ENCODE measurements at regions not wholly inside any gene's neighbourhood (a gene's known extent, or its start where the extent isn't known, plus 50 kb on each side); places are given as distances from the start of the nearest gene placed in this dataset.

DNA sequence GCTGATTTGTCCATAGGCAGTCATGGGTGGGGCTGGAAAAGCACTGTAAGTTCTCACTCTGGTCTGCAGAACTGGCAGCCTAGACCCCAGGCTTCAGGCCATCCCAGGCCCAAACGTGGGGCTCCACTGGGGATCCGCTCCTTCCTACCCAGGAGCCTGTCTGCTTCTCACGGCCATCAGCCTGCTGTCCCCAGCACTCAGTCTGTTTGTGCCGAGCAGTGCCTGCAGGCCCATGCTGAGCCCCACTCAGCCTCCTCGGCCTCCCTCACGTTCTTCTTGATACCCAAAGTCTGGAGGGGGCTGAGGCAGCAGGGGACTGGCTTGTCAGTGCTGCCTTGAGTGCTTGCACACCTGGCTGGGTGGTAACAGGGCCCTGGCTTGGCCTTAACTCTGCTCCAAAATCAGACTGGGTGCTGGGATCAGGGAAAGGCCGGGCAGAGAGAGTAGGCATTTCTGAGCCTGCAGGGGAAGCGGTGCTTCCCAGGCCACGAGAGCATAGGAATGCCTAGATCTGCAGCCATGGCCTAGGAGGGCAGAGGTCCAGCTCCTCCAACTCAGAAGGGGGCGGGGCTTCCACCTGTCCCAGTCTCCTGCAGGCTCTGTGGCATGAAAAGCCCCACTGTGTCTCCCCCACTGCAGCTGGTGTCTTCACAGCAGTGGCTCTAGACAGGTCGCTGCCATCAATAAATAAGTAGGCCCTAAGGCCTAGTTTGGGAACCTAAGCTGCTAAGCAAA, 772.4 kb upstream of the FBXO33 start:
- H3K79me2 ChIP-seq (replicated peaks; ENCODE audit: insufficient read depth, low read length), result no peaks in the 10 kb centered on the region
- no peaks in the 10 kb centered on the region for H3K36me3 ChIP-seq (ENCODE audit: insufficient read depth, low read length)
- no peak overlapping the region for H3K4me2 ChIP-seq (ENCODE audit: low read length)
- no peaks in the 10 kb centered on the region for H3F3A ChIP-seq (ENCODE audit: insufficient read depth, low read length, poor library complexity, severe bottlenecking)
- H4K20me1 ChIP-seq (ENCODE audit: insufficient read depth), result no peaks in the 10 kb centered on the region
- no peaks in the 10 kb centered on the region for H3K9me2 ChIP-seq (ENCODE audit: insufficient read depth, low read length)
- H3K9ac ChIP-seq (ENCODE audit: low read length), result no peak overlapping the region
- peaks cover 4% of the 10 kb centered on the region for H3K9me3 ChIP-seq (ENCODE audit: low read length)
- H3K27me3 ChIP-seq (ENCODE audit: insufficient read depth, low read depth, low read length), result no peaks in the 10 kb centered on the region
- TF ChIP-seq EP300 (conservative IDR thresholded peaks at IDR 0.05; ENCODE audit: poor library complexity, severe bottlenecking) (no peak), CTCF (IDR thresholded peaks at IDR 0.05; ENCODE audit: poor library complexity, severe bottlenecking) (no peak), MXI1 (conservative IDR thresholded peaks at IDR 0.05; ENCODE audit: poor library complexity, severe bottlenecking) (no peak), SMC3 (conservative IDR thresholded peaks at IDR 0.05; ENCODE audit: poor library complexity) (no peak), POLR2AphosphoS5 (IDR thresholded peaks at IDR 0.05) (no peak), EZH2 (IDR thresholded peaks at IDR 0.05; ENCODE audit: borderline replicate concordance, insufficient read depth, low read length, poor library complexity, severe bottlenecking) (no peak), TAF1 (IDR thresholded peaks at IDR 0.05; ENCODE audit: low read depth) (no peak), RAD21 (conservative IDR thresholded peaks at IDR 0.05) (no peak)
- TF ChIP-seq, protein P1, sequence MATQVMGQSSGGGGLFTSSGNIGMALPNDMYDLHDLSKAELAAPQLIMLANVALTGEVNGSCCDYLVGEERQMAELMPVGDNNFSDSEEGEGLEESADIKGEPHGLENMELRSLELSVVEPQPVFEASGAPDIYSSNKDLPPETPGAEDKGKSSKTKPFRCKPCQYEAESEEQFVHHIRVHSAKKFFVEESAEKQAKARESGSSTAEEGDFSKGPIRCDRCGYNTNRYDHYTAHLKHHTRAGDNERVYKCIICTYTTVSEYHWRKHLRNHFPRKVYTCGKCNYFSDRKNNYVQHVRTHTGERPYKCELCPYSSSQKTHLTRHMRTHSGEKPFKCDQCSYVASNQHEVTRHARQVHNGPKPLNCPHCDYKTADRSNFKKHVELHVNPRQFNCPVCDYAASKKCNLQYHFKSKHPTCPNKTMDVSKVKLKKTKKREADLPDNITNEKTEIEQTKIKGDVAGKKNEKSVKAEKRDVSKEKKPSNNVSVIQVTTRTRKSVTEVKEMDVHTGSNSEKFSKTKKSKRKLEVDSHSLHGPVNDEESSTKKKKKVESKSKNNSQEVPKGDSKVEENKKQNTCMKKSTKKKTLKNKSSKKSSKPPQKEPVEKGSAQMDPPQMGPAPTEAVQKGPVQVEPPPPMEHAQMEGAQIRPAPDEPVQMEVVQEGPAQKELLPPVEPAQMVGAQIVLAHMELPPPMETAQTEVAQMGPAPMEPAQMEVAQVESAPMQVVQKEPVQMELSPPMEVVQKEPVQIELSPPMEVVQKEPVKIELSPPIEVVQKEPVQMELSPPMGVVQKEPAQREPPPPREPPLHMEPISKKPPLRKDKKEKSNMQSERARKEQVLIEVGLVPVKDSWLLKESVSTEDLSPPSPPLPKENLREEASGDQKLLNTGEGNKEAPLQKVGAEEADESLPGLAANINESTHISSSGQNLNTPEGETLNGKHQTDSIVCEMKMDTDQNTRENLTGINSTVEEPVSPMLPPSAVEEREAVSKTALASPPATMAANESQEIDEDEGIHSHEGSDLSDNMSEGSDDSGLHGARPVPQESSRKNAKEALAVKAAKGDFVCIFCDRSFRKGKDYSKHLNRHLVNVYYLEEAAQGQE (IDR thresholded peaks at IDR 0.05; ENCODE audit: borderline replicate concordance), result no peak
- no peak overlapping the region for H2AFZ ChIP-seq (ENCODE audit: low read depth, low read length)
- no peak overlapping the region for H3K4me3 ChIP-seq (ENCODE audit: low read length)
- no peak overlapping the region for H3K27ac ChIP-seq (ENCODE audit: low read length)

DNA sequence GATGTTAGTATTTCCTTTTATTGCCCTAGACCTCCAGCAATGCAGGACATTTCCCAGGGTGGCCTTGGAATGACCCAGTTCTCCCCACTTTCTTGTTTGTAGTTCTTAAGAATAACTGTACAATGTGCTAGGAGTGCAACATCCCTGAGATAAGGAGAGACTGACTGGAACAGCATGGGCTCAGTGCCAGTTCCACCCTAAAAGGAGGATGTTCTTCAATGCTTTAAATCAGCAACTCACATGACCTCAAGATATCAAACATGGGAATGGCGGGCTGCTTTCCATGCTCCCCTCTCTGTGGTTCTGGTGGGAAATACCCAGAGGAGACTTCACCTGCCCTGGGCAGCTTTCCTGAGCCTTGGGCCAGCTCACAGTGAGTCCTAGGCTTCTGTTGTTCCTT, 766.9 kb upstream of the FBXO33 start:
- Histone ChIP-seq H3K4me3 (ENCODE audit: low read length) (no peak overlapping the region), H3K9me2 (ENCODE audit: insufficient read depth, low read length) (no peaks in the 10 kb centered on the region), H3K9me3 (ENCODE audit: low read length) (peaks cover 4% of the 10 kb centered on the region), H3K27ac (ENCODE audit: low read length) (no peak overlapping the region), H3F3A (ENCODE audit: insufficient read depth, low read length, poor library complexity, severe bottlenecking) (no peaks in the 10 kb centered on the region), H3K79me2 (replicated peaks; ENCODE audit: insufficient read depth, low read length) (no peaks in the 10 kb centered on the region), H3K36me3 (ENCODE audit: insufficient read depth, low read length) (no peaks in the 10 kb centered on the region), H3K4me2 (ENCODE audit: low read length) (no peak overlapping the region), H2AFZ (ENCODE audit: low read depth, low read length) (no peak overlapping the region), H3K9ac (ENCODE audit: low read length) (no peak overlapping the region), H3K27me3 (ENCODE audit: insufficient read depth, low read depth, low read length) (no peaks in the 10 kb centered on the region), H4K20me1 (ENCODE audit: insufficient read depth) (no peaks in the 10 kb centered on the region)
- no peak for TF ChIP-seq MXI1 (conservative IDR thresholded peaks at IDR 0.05; ENCODE audit: poor library complexity, severe bottlenecking)
- TF ChIP-seq, protein P1 (IDR thresholded peaks at IDR 0.05; ENCODE audit: borderline replicate concordance), result no peak
- no peak for TF ChIP-seq CTCF (IDR thresholded peaks at IDR 0.05; ENCODE audit: poor library complexity, severe bottlenecking)
- no peak for TF ChIP-seq RAD21 (conservative IDR thresholded peaks at IDR 0.05)
- no peak for TF ChIP-seq EZH2 (IDR thresholded peaks at IDR 0.05; ENCODE audit: borderline replicate concordance, insufficient read depth, low read length, poor library complexity, severe bottlenecking)
- TF ChIP-seq SMC3 (conservative IDR thresholded peaks at IDR 0.05; ENCODE audit: poor library complexity), result no peak
- no peak for TF ChIP-seq TAF1 (IDR thresholded peaks at IDR 0.05; ENCODE audit: low read depth)
- no peak for TF ChIP-seq POLR2AphosphoS5 (IDR thresholded peaks at IDR 0.05)
- TF ChIP-seq EP300 (conservative IDR thresholded peaks at IDR 0.05; ENCODE audit: poor library complexity, severe bottlenecking), result no peak

Data from neural cell (in vitro differentiated cells).